Thoracic aorta (tissue), 2 donors: ENCODE measurements at regions not wholly inside any gene's neighbourhood (a gene's known extent, or its start where the extent isn't known, plus 50 kb on each side); places are given as distances from the start of the nearest gene placed in this dataset.

Source experiments
- ATAC-seq: fragments of 150-250 bp; one replicate; pipeline ENCODE4 v1.8.0; 2017; ENCODE audit warnings: low read depth; ENCODE audit not compliant: insufficient number of reproducible peaks, low FRiP score
- DNase-seq: peaks from one replicate; pipeline ENCODE4 v3.0.0-alpha.2; 2020; ENCODE audit warnings: low spot score
- H3K27ac ChIP-seq, 2 donors: fragments of 200-600 bp; sonication (generic); 1 replicate in 1 of 2; 2 replicates in 1 of 2; pipeline ENCODE4 v1.5.1; 2016; ENCODE audit warnings: mild to moderate bottlenecking in 2 of 2, moderate library complexity in 2 of 2
- H3K27me3 ChIP-seq: fragments of 200-600 bp; sonication (generic); replicated peaks from 2 replicates; pipeline ENCODE4 v1.6.0; 2016; ENCODE audit warnings: mild to moderate bottlenecking; ENCODE audit not compliant: insufficient read depth
- H3K36me3 ChIP-seq: fragments of 200-600 bp; sonication (generic); one replicate; pipeline ENCODE4 v1.5.1; 2016
- H3K4me1 ChIP-seq, 2 donors: fragments of 200-600 bp; sonication (generic); 1 replicate in 1 of 2; 2 replicates in 1 of 2; pipeline versions ENCODE4 v1.5.1 to v1.6.0; 2016; ENCODE audit warnings: low read depth in 2 of 2, mild to moderate bottlenecking in 1 of 2; ENCODE audit not compliant: control insufficient read depth in 1 of 2
- H3K4me3 ChIP-seq: fragments of 200-600 bp; sonication (generic); 2 replicates; pipeline ENCODE4 v1.5.1; 2016; ENCODE audit warnings: mild to moderate bottlenecking
- H3K9me3 ChIP-seq: fragments of 200-600 bp; sonication (generic); 2 replicates; pipeline ENCODE4 v1.5.1; 2016
- CTCF ChIP-seq: fragments of 200-600 bp; sonication (generic); IDR thresholded peaks from one replicate; pipeline ENCODE4 v1.5.1; 2019; ENCODE audit warnings: antibody characterized with exemption

- no peak for ATAC-seq
- Histone ChIP-seq H3K4me3 (no peak overlapping the region), H3K36me3 (no peaks in the 10 kb centered on the region), H3K9me3 (no peaks in the 10 kb centered on the region), H3K27ac (no peak overlapping the region), H3K4me1 (no peaks in the 10 kb centered on the region), H3K27me3 (no peaks in the 10 kb centered on the region)
- no peak for TF ChIP-seq CTCF
- no peak for DNase-seq
Observed at GRCh38 chr4:32589097-32589496, 1868.9 kb downstream of the PCDH7 start.

GRCh38 chr4:32589853-32590252, 1869.7 kb downstream of the PCDH7 start:
- no peaks in the 10 kb centered on the region for H3K27me3 ChIP-seq

GRCh38 chr4:32597354-32597753, 1877.2 kb downstream of the PCDH7 start:
- H3K27me3 ChIP-seq: no peaks in the 10 kb centered on the region
- no peaks in the 10 kb centered on the region for H3K36me3 ChIP-seq
- no peak for DNase-seq
- no peaks in the 10 kb centered on the region for H3K9me3 ChIP-seq
- no peak overlapping the region for H3K4me3 ChIP-seq
- no peaks in the 10 kb centered on the region for H3K4me1 ChIP-seq
- ATAC-seq: no peak
- no peak overlapping the region for H3K27ac ChIP-seq
- no peak for TF ChIP-seq CTCF

More at GRCh38 chr4:32589853-32590252, 1869.7 kb downstream of the PCDH7 start:
- H3K27ac ChIP-seq: no peak overlapping the region
- no peaks in the 10 kb centered on the region for H3K36me3 ChIP-seq
- H3K9me3 ChIP-seq: no peaks in the 10 kb centered on the region
- no peak for ATAC-seq
- no peak for DNase-seq
- no peak overlapping the region for H3K4me3 ChIP-seq
- no peak for TF ChIP-seq CTCF
- H3K4me1 ChIP-seq: no peaks in the 10 kb centered on the region

GRCh38 chr4:32601848-32602247, 1881.7 kb downstream of the PCDH7 start:
- no peaks in the 10 kb centered on the region for H3K27me3 ChIP-seq
- DNase-seq: no peak
- H3K4me1 ChIP-seq: no peaks in the 10 kb centered on the region
- TF ChIP-seq CTCF: no peak
- ATAC-seq: no peak
- H3K27ac ChIP-seq: no peak overlapping the region
- H3K4me3 ChIP-seq: no peak overlapping the region
- H3K36me3 ChIP-seq: no peaks in the 10 kb centered on the region
- H3K9me3 ChIP-seq: no peaks in the 10 kb centered on the region

- DNase-seq: no peak
- H3K27me3 ChIP-seq: no peaks in the 10 kb centered on the region
- H3K27ac ChIP-seq: no peak overlapping the region
- no peak overlapping the region for H3K4me3 ChIP-seq
- no peaks in the 10 kb centered on the region for H3K4me1 ChIP-seq
- ATAC-seq: no peak
- TF ChIP-seq CTCF: no peak
- H3K36me3 ChIP-seq: no peaks in the 10 kb centered on the region
- H3K9me3 ChIP-seq: no peaks in the 10 kb centered on the region
Observed at GRCh38 chr4:32607978-32608377, 1887.8 kb downstream of the PCDH7 start.
